Activated CD8-positive, alpha-beta T cell treated with anti-CD3 and anti-CD28 coated beads for 36 hours (primary cell): ENCODE measurements at regions not wholly inside any gene's neighbourhood (a gene's known extent, or its start where the extent isn't known, plus 50 kb on each side); places are given as distances from the start of the nearest gene placed in this dataset.
"Not testable (repeated sequence)": the region's sequence is repeated elsewhere in the genome, so short reads cannot be mapped to it uniquely, and the experiment has no call there.

Experiments used
- ATAC-seq: fragments of 200-7000 bp; cut with Tn5 transposase; one replicate; pipeline ENCODE4 v1.10.0; 2021; ENCODE audit warnings: mild to moderate bottlenecking, moderate library complexity
- CTCF ChIA-PET: fragments of 350-600 bp; sonication (Branson Sonifier 250); formaldehyde crosslinking; loops from one replicate; lab custom pipeline; 2021; ENCODE audit warnings: antibody characterized with exemption; lab: Charles Lee
- POLR2A ChIA-PET: fragments of 350-600 bp; sonication (Branson Sonifier 250); formaldehyde crosslinking; loops from one replicate; lab custom pipeline; 2021; ENCODE audit warnings: antibody characterized with exemption; lab: Charles Lee
- DNase-seq: peaks from one replicate; pipeline ENCODE4 v3.0.0-alpha.2; 2020
- H3K27ac Mint-ChIP-seq: one replicate; pipeline ENCODE4 v1.8.0; 2021; ENCODE audit warnings: mild to moderate bottlenecking, mixed read lengths
- H3K27me3 Mint-ChIP-seq: one replicate; pipeline ENCODE4 v1.8.0; 2021; ENCODE audit warnings: mixed read lengths
- H3K36me3 Mint-ChIP-seq: one replicate; pipeline ENCODE4 v1.8.0; 2021; ENCODE audit warnings: low read depth, mixed read lengths
- H3K4me1 Mint-ChIP-seq: one replicate; pipeline ENCODE4 v1.8.0; 2021; ENCODE audit warnings: low read depth, mixed read lengths
- H3K4me3 Mint-ChIP-seq: one replicate; pipeline ENCODE4 v1.8.0; 2021; ENCODE audit warnings: mild to moderate bottlenecking, moderate library complexity, mixed read lengths
- H3K9me3 Mint-ChIP-seq: one replicate; pipeline ENCODE4 v1.8.0; 2021; ENCODE audit warnings: mixed read lengths
- intact Hi-C: fragments of 100-400 bp; cut with micrococcal nuclease; formaldehyde crosslinking; loops from one replicate; pipeline ENCODE4 v1.10.0; 2022
- TF ChIP-seq, protein P1 (sequence below): fragments of 200-600 bp; IDR thresholded peaks from one replicate; pipeline ENCODE4 v1.8.0; 2022; ENCODE audit warnings: antibody characterized with exemption, mild to moderate bottlenecking

DNA sequence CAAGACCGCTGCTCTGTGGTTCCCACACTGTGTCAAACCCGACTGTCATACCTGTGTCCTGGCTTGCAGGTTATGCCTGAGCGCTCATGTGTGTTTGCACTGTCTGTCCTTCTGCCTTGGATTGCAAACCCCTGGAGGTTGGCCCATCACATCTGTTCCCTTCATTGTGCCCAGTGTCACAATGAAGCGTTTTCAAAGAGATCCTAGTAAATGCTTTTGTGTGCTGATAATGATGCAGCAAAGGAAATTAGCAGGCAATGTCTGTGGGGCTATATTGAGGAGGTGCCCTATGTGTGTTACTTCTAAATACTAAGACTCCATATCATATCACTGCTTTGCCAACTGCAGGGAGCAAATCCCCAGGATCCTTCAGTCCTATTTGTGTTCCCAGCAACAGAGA is 424.4 kb upstream of the NFIA start:
- ATAC-seq, result no peak
- TF ChIP-seq, protein P1, sequence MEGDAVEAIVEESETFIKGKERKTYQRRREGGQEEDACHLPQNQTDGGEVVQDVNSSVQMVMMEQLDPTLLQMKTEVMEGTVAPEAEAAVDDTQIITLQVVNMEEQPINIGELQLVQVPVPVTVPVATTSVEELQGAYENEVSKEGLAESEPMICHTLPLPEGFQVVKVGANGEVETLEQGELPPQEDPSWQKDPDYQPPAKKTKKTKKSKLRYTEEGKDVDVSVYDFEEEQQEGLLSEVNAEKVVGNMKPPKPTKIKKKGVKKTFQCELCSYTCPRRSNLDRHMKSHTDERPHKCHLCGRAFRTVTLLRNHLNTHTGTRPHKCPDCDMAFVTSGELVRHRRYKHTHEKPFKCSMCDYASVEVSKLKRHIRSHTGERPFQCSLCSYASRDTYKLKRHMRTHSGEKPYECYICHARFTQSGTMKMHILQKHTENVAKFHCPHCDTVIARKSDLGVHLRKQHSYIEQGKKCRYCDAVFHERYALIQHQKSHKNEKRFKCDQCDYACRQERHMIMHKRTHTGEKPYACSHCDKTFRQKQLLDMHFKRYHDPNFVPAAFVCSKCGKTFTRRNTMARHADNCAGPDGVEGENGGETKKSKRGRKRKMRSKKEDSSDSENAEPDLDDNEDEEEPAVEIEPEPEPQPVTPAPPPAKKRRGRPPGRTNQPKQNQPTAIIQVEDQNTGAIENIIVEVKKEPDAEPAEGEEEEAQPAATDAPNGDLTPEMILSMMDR, result no peak

DNA sequence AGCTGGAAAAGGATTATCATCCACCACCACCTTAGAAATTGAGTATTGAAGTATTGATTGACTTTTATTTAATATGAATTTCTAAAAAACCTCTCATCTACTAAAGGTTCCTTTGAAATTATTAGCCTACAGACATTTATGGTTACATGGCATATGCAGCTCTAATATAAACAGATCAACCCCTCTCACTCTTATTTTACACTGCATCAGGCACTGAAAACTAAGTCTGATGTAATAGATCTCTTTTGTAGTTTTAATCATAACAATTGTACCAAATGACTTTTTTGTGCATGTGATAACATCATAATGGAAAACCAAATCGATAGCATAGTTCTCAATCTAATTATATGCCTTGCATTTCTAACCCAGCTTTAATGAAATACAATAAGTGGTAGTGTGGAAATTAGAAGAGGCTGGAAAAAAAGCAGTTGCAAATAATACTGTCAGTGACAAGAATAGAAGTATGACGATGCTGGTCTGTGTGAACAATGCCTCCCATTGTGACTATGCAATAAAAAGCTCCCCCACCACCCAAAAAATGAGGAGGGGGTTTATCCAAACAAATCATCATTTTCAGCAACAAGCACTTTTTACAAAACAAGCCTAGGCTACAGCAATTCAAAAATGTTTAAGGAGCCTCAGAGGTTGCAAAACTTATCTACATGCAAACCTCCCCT is 426.5 kb upstream of the NFIA start:
- intact Hi-C loops, result no loop called here
- ChIA-PET POLR2A (no interaction called here), CTCF (no interaction called here)
- Mint-ChIP-seq H3K4me1 (no peaks in the 10 kb centered on the region), H3K27ac (no peak overlapping the region), H3K4me3 (no peak overlapping the region), H3K36me3 (no peaks in the 10 kb centered on the region), H3K9me3 (peaks cover 3% of the 10 kb centered on the region), H3K27me3 (no peaks in the 10 kb centered on the region)
- no peak for DNase-seq
- no peak for ATAC-seq
- TF ChIP-seq, protein P1, result no peak

More for the DNA sequence above, 424.4 kb upstream of the NFIA start:
- H3K4me3 Mint-ChIP-seq, result no peak overlapping the region
- no peak overlapping the region for H3K27ac Mint-ChIP-seq
- POLR2A ChIA-PET, result no interaction called here
- no peaks in the 10 kb centered on the region for H3K27me3 Mint-ChIP-seq
- DNase-seq, result no peak
- CTCF ChIA-PET, result no interaction called here
- H3K4me1 Mint-ChIP-seq, result no peaks in the 10 kb centered on the region
- intact Hi-C loops, result no loop called here
- peaks cover 2% of the 10 kb centered on the region for H3K9me3 Mint-ChIP-seq
- no peaks in the 10 kb centered on the region for H3K36me3 Mint-ChIP-seq

DNA sequence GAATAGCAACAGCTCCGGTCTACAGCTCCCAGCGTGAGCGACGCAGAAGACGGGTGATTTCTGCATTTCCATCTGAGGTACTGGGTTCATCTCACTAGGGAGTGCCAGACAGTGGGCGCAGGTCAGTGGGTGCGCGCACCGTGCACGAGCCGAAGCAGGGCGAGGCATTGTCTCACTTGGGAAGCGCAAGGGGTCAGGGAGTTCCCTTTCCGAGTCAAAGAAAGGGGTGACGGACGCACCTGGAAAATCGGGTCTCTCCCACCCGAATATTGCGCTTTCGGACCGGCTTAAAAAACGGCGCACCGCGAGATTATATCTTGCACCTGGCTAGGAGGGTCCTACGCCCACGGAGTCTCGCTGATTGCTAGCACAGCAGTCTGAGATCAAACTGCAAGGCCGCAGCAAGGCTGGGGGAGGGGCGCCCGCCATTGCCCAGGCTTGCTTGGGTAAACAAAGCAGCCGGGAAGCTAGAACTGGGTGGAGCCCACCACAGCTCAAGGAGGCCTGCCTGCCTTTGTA is 442.3 kb upstream of the NFIA start:
- POLR2A ChIA-PET, H3K36me3 Mint-ChIP-seq, H3K27me3 Mint-ChIP-seq, intact Hi-C loops, H3K4me3 Mint-ChIP-seq, DNase-seq, ATAC-seq, H3K9me3 Mint-ChIP-seq, H3K4me1 Mint-ChIP-seq, H3K27ac Mint-ChIP-seq: not testable (repeated sequence)
- CTCF ChIA-PET, result interaction anchor here (0.7 kb wide), 1 partner anchor 1450 kb away, joined by 3 read pairs; no protein-coding TSS in a partner anchor

DNA sequence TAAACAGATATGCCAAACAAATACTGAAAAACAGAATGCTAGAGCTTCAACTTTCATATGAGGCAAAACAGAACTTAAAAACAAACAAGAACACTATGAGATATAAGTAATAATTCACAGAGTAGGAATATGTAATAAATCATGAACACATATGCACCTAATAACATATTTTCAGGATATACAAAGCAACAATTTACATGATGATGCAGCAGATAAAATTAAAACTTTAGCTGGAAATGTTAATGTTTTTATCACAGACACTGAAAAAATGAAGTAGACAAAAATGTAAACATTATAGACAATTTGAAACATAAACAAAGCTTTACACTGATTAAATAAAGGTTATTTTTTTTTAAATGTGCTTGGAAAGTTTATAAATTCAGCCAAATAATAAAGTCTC is 443.1 kb upstream of the NFIA start:
- Mint-ChIP-seq H3K9me3 (no peaks in the 10 kb centered on the region), H3K27me3 (no peaks in the 10 kb centered on the region), H3K27ac (no peak overlapping the region), H3K4me1 (no peaks in the 10 kb centered on the region), H3K36me3 (no peaks in the 10 kb centered on the region), H3K4me3 (no peak overlapping the region)
- intact Hi-C loops, result no loop called here
- POLR2A ChIA-PET, result no interaction called here
- ATAC-seq (no peak), DNase-seq (no peak)
- TF ChIP-seq, protein P1, result no peak
- CTCF ChIA-PET, result no interaction called here

DNA sequence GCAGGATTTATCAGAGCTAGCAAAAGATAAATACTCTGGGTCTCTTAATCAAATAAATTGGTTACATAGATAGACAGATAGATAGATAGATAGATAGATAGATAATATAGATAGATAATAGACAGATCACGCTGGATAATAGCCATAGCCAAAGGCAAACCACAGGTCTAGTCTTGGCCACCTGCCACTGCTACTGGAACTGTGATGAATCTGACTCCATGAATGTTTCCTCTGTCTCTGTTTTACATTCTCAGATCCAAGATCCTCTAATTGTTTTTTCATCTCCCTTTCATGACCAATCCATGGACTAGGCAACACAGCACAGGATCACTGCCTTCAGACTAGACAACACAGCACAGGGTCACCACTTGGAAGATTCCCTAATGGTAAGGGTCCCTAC is 444.7 kb upstream of the NFIA start:
- DNase-seq (no peak), ATAC-seq (no peak)
- H3K27ac Mint-ChIP-seq, result no peak overlapping the region
- ChIA-PET POLR2A (no interaction called here), CTCF (no interaction called here)
- H3K4me1 Mint-ChIP-seq, result no peaks in the 10 kb centered on the region
- TF ChIP-seq, protein P1, result no peak
- no peaks in the 10 kb centered on the region for H3K9me3 Mint-ChIP-seq
- H3K27me3 Mint-ChIP-seq, result peaks cover 3% of the 10 kb centered on the region
- no peaks in the 10 kb centered on the region for H3K36me3 Mint-ChIP-seq
- intact Hi-C loops, result no loop called here
- H3K4me3 Mint-ChIP-seq, result no peak overlapping the region
